Suprapubic skin (tissue), 3 donors: ENCODE measurements at regions not wholly inside any gene's neighbourhood (a gene's known extent, or its start where the extent isn't known, plus 50 kb on each side); places are given as distances from the start of the nearest gene placed in this dataset.

ENCODE experiments used
- CTCF ChIP-seq, 2 donors: fragments of 200-600 bp in 1 of 2; fragments of 450-650 bp in 1 of 2; sonication (generic) in 1 of 2; IDR thresholded peaks; one replicate each; pipeline ENCODE4 v1.5.1; 2016 to 2019; ENCODE audit warnings: antibody characterized with exemption in 2 of 2, mild to moderate bottlenecking in 1 of 2, moderate library complexity in 1 of 2
- EP300 ChIP-seq: sonication (generic); formaldehyde crosslinking; IDR thresholded peaks from one replicate; pipeline ENCODE4 v1.6.1; 2017; ENCODE audit warnings: antibody characterized with exemption
- POLR2A ChIP-seq, 2 donors: fragments of 450-650 bp; IDR thresholded peaks; one replicate each; pipeline ENCODE4 v1.6.1; 2017; ENCODE audit warnings: antibody characterized with exemption in 2 of 2, mild to moderate bottlenecking in 2 of 2, moderate library complexity in 2 of 2

- no peak for TF ChIP-seq CTCF (IDR thresholded peaks at IDR 0.05)
- TF ChIP-seq POLR2A (IDR thresholded peaks at IDR 0.05): no peak
- no peak for TF ChIP-seq EP300
Measured at GRCh38 chr7:121459148-121459547, 63.0 kb upstream of the FAM3C start.
